Osteoblast (primary cell): ENCODE measurements at regions not wholly inside any gene's neighbourhood (a gene's known extent, or its start where the extent isn't known, plus 50 kb on each side); places are given as distances from the start of the nearest gene placed in this dataset.

Experiments used
- DNase-seq: peaks from one replicate; pipeline ENCODE4 v3.0.0; 2011; ENCODE audit warnings: low spot score, mixed read lengths; ENCODE audit not compliant: insufficient read length; ENCODE audit errors: missing footprints
- H2AFZ ChIP-seq: 2 replicates; pipeline ENCODE4 v1.6.0; 2011; ENCODE audit warnings: mild to moderate bottlenecking, low read length
- H3K27ac ChIP-seq: 2 replicates; pipeline ENCODE4 v1.5.1; 2011; ENCODE audit warnings: mild to moderate bottlenecking, low read depth, low read length, moderate library complexity
- H3K27me3 ChIP-seq: 2 replicates; pipeline ENCODE4 v1.6.0; 2012; ENCODE audit warnings: mild to moderate bottlenecking, control low read depth, inconsistent platforms, low read length, moderate library complexity; ENCODE audit not compliant: insufficient read depth
- H3K36me3 ChIP-seq: 2 replicates; pipeline ENCODE4 v1.5.1; 2011; ENCODE audit warnings: mild to moderate bottlenecking, low read length, control low read depth, moderate library complexity; ENCODE audit not compliant: insufficient read depth
- H3K4me1 ChIP-seq: 2 replicates; pipeline ENCODE4 v1.5.1; 2011; ENCODE audit warnings: mild to moderate bottlenecking, low read length, control low read depth, moderate library complexity; ENCODE audit not compliant: insufficient read depth
- H3K4me2 ChIP-seq: 2 replicates; pipeline ENCODE4 v1.6.0; 2011; ENCODE audit warnings: mild to moderate bottlenecking, low read length; ENCODE audit not compliant: insufficient read depth
- H3K4me3 ChIP-seq: fragments of 200-600 bp; sonication (generic); 3 replicates; pipeline ENCODE4 v1.5.1; 2012; ENCODE audit warnings: mild to moderate bottlenecking, low read length, inconsistent platforms; ENCODE audit not compliant: insufficient read depth
- H3K79me2 ChIP-seq: 2 replicates; pipeline ENCODE4 v1.6.0; 2012; ENCODE audit warnings: mild to moderate bottlenecking, low read length, control low read depth, inconsistent platforms; ENCODE audit not compliant: insufficient read depth
- H3K9me3 ChIP-seq: 2 replicates; pipeline ENCODE4 v1.5.1; 2011; ENCODE audit warnings: low read depth, low read length, control low read depth
- H4K20me1 ChIP-seq: 2 replicates; pipeline ENCODE4 v1.6.0; 2012; ENCODE audit warnings: mild to moderate bottlenecking, low read length, control low read depth; ENCODE audit not compliant: insufficient read depth
- CTCF ChIP-seq: IDR thresholded peaks from 2 replicates; pipeline ENCODE4 v1.5.1; 2011; ENCODE audit warnings: mild to moderate bottlenecking, low read depth, low read length, moderate library complexity; ENCODE audit errors: extremely low read depth

GRCh38 chr5:2224689-2225088 lies 342.0 kb upstream of the IRX4 start:
- H3K4me3 ChIP-seq: no peak overlapping the region
- H3K9me3 ChIP-seq: no peaks in the 10 kb centered on the region
- H3K4me2 ChIP-seq: no peak overlapping the region
- H4K20me1 ChIP-seq: no peaks in the 10 kb centered on the region
- H3K79me2 ChIP-seq: no peaks in the 10 kb centered on the region
- H3K4me1 ChIP-seq: no peaks in the 10 kb centered on the region
- no peak overlapping the region for H3K27ac ChIP-seq
- no peak for DNase-seq
- H2AFZ ChIP-seq: no peak overlapping the region
- no peaks in the 10 kb centered on the region for H3K27me3 ChIP-seq
- TF ChIP-seq CTCF: no peak
- no peaks in the 10 kb centered on the region for H3K36me3 ChIP-seq

GRCh38 chr5:2223303-2223702 lies 340.6 kb upstream of the IRX4 start:
- H3K4me2 ChIP-seq: no peak overlapping the region
- H4K20me1 ChIP-seq: no peaks in the 10 kb centered on the region
- no peak overlapping the region for H2AFZ ChIP-seq
- H3K36me3 ChIP-seq: no peaks in the 10 kb centered on the region
- no peak overlapping the region for H3K4me3 ChIP-seq
- no peaks in the 10 kb centered on the region for H3K27me3 ChIP-seq
- DNase-seq: no peak
- H3K79me2 ChIP-seq: no peaks in the 10 kb centered on the region
- no peak for TF ChIP-seq CTCF
- H3K27ac ChIP-seq: no peak overlapping the region
- no peaks in the 10 kb centered on the region for H3K4me1 ChIP-seq
- no peaks in the 10 kb centered on the region for H3K9me3 ChIP-seq

- Histone ChIP-seq H2AFZ (no peak overlapping the region), H3K36me3 (no peaks in the 10 kb centered on the region), H3K79me2 (no peaks in the 10 kb centered on the region), H3K27me3 (no peaks in the 10 kb centered on the region), H3K27ac (no peak overlapping the region), H4K20me1 (no peaks in the 10 kb centered on the region), H3K4me1 (no peaks in the 10 kb centered on the region), H3K4me2 (no peak overlapping the region), H3K9me3 (no peaks in the 10 kb centered on the region), H3K4me3 (no peak overlapping the region)
- DNase-seq: no peak
- no peak for TF ChIP-seq CTCF
These were observed 339.7 kb upstream of the IRX4 start for GRCh38 chr5:2222246-2222992.

- no peak for DNase-seq
- no peak overlapping the region for H2AFZ ChIP-seq
- H3K79me2 ChIP-seq: no peaks in the 10 kb centered on the region
- no peaks in the 10 kb centered on the region for H3K27me3 ChIP-seq
- H3K4me2 ChIP-seq: no peak overlapping the region
- H3K27ac ChIP-seq: no peak overlapping the region
- TF ChIP-seq CTCF: no peak
- H3K4me3 ChIP-seq: no peak overlapping the region
- no peaks in the 10 kb centered on the region for H4K20me1 ChIP-seq
- no peaks in the 10 kb centered on the region for H3K4me1 ChIP-seq
- H3K36me3 ChIP-seq: no peaks in the 10 kb centered on the region
- H3K9me3 ChIP-seq: no peaks in the 10 kb centered on the region
These were observed 338.7 kb upstream of the IRX4 start for GRCh38 chr5:2221450-2221849.
